Smooth muscle cell (in vitro differentiated cells): ENCODE measurements at regions not wholly inside any gene's neighbourhood (a gene's known extent, or its start where the extent isn't known, plus 50 kb on each side); places are given as distances from the start of the nearest gene placed in this dataset.

Source experiments
- DNase-seq: peaks from one replicate; lab custom pipeline; 2025; ENCODE audit not compliant: unreplicated experiment; lab: John Stamatoyannopoulos, UW
- H2AFZ ChIP-seq: fragments of 200-600 bp; sonication (generic); 2 replicates; pipeline ENCODE4 v1.6.0; 2016; ENCODE audit warnings: antibody characterized with exemption, low read depth, mild to moderate bottlenecking
- H3F3A ChIP-seq: fragments of 200-600 bp; sonication (generic); 2 replicates; pipeline ENCODE4 v1.6.0; 2017; ENCODE audit warnings: antibody characterized with exemption, low read depth
- H3K27ac ChIP-seq: fragments of 200-600 bp; sonication (generic); 2 replicates; pipeline ENCODE4 v1.5.1; 2016; ENCODE audit warnings: low read depth, mild to moderate bottlenecking
- H3K27me3 ChIP-seq: fragments of 200-600 bp; sonication (generic); 2 replicates; pipeline ENCODE4 v1.6.1; 2016; ENCODE audit warnings: low read depth, mild to moderate bottlenecking
- H3K36me3 ChIP-seq: fragments of 200-600 bp; sonication (generic); 2 replicates; pipeline ENCODE4 v1.5.1; 2016; ENCODE audit warnings: low read depth
- H3K4me1 ChIP-seq: fragments of 200-600 bp; sonication (generic); 2 replicates; pipeline ENCODE4 v1.5.1; 2016; ENCODE audit warnings: low read depth
- H3K4me2 ChIP-seq: fragments of 200-600 bp; sonication (generic); 2 replicates; pipeline ENCODE4 v1.6.0; 2016; ENCODE audit warnings: mild to moderate bottlenecking
- H3K4me3 ChIP-seq: fragments of 200-600 bp; sonication (generic); 2 replicates; pipeline ENCODE4 v1.5.1; 2016; ENCODE audit warnings: mild to moderate bottlenecking
- H3K79me2 ChIP-seq: fragments of 200-600 bp; sonication (generic); 2 replicates; pipeline ENCODE4 v1.6.0; 2016; ENCODE audit warnings: low read depth, mild to moderate bottlenecking
- H3K9ac ChIP-seq: fragments of 200-600 bp; sonication (generic); 2 replicates; pipeline ENCODE4 v1.6.0; 2016; ENCODE audit warnings: low read depth
- H3K9me3 ChIP-seq: fragments of 200-600 bp; sonication (generic); replicated peaks from 2 replicates; pipeline ENCODE4 v1.5.1; 2016; ENCODE audit warnings: low read depth
- H4K20me1 ChIP-seq: fragments of 200-600 bp; sonication (generic); 2 replicates; pipeline ENCODE4 v1.6.0; 2016; ENCODE audit warnings: low read depth
- CTCF ChIP-seq: fragments of 200-600 bp; sonication (generic); IDR thresholded peaks from 2 replicates; pipeline ENCODE4 v1.5.1; 2017; ENCODE audit warnings: borderline replicate concordance, mild to moderate bottlenecking, antibody characterized with exemption; ENCODE audit not compliant: insufficient read depth, poor library complexity, severe bottlenecking
- WGBS: methylation state at CpG from one replicate; pipeline ENCODE4 v1.1.7; 2016; ENCODE audit warnings: low lambda C conversion rate; 5-methylcytosine and 5-hydroxymethylcytosine counted together

- no peak for TF ChIP-seq CTCF
- no peak overlapping the region for H3K4me3 ChIP-seq
- H3K4me2 ChIP-seq: no peak overlapping the region
- H3K27ac ChIP-seq: no peak overlapping the region
- H3K27me3 ChIP-seq: no peaks in the 10 kb centered on the region
- DNase-seq: no peak
- no peak overlapping the region for H3K9ac ChIP-seq
- no peaks in the 10 kb centered on the region for H3F3A ChIP-seq
- H3K79me2 ChIP-seq: no peaks in the 10 kb centered on the region
- peaks cover under 1% of the 10 kb centered on the region for H3K4me1 ChIP-seq
- no peak overlapping the region for H2AFZ ChIP-seq
- H4K20me1 ChIP-seq: no peaks in the 10 kb centered on the region
- no peaks in the 10 kb centered on the region for H3K36me3 ChIP-seq
- WGBS: 93% methylated on average over 2 of the region's 2 CpGs
- no peaks in the 10 kb centered on the region for H3K9me3 ChIP-seq
Observed at GRCh38 chr21:14895792-14896191, 169.0 kb downstream of the NRIP1 start.

GRCh38 chr21:14890141-14890540 lies 174.7 kb downstream of the NRIP1 start:
- no peak for DNase-seq
- no peak overlapping the region for H2AFZ ChIP-seq
- no peaks in the 10 kb centered on the region for H3K79me2 ChIP-seq
- no peak overlapping the region for H3K27ac ChIP-seq
- no peaks in the 10 kb centered on the region for H3F3A ChIP-seq
- no peak overlapping the region for H3K4me3 ChIP-seq
- no peaks in the 10 kb centered on the region for H3K9me3 ChIP-seq
- WGBS: 92% methylated on average over 2 of the region's 2 CpGs
- no peak for TF ChIP-seq CTCF
- no peaks in the 10 kb centered on the region for H3K27me3 ChIP-seq
- H3K4me2 ChIP-seq: no peak overlapping the region
- H3K36me3 ChIP-seq: no peaks in the 10 kb centered on the region
- no peak overlapping the region for H3K9ac ChIP-seq
- H4K20me1 ChIP-seq: no peaks in the 10 kb centered on the region
- no peaks in the 10 kb centered on the region for H3K4me1 ChIP-seq

- WGBS: 75% methylated on average over 5 of the region's 5 CpGs
Observed at GRCh38 chr21:14889080-14889810, 175.6 kb downstream of the NRIP1 start.

More at GRCh38 chr21:14889080-14889810, 175.6 kb downstream of the NRIP1 start:
- no peak for TF ChIP-seq CTCF
- Histone ChIP-seq H3K4me3 (no peak overlapping the region), H3K4me1 (no peaks in the 10 kb centered on the region), H4K20me1 (no peaks in the 10 kb centered on the region), H3K27ac (no peak overlapping the region), H3K36me3 (no peaks in the 10 kb centered on the region), H3K9me3 (no peaks in the 10 kb centered on the region), H3K27me3 (no peaks in the 10 kb centered on the region), H3K9ac (no peak overlapping the region), H3F3A (no peaks in the 10 kb centered on the region), H3K79me2 (no peaks in the 10 kb centered on the region), H3K4me2 (no peak overlapping the region), H2AFZ (no peak overlapping the region)
- no peak for DNase-seq
